ENCODE measurements at regions not wholly inside any gene's neighbourhood (a gene's known extent, or its start where the extent isn't known, plus 50 kb on each side); places are given as distances from the start of the nearest gene placed in this dataset.
A peak's percentile ranks its signal among the peaks of the same experiment; 100 is the strongest.

- intact Hi-C loops (cut with DNase I): no loop called here
- no peak for DNase-seq
Measured at GRCh38 chr6:122136386-122136785, 263.1 kb upstream of the HSF2 start.

- intact Hi-C loops (cut with DNase I): no loop called here
- DNase-seq: no peak
Measured at GRCh38 chr6:122140031-122140430, 259.4 kb upstream of the HSF2 start.

- DNase-seq: no peak
- intact Hi-C loops (cut with DNase I): no loop called here
Measured at GRCh38 chr6:122141246-122141645, 258.2 kb upstream of the HSF2 start.

GRCh38 chr6:122143813-122144601 is 255.4 kb upstream of the HSF2 start:
- DNase-seq: no peak
- intact Hi-C loops (cut with DNase I): no loop called here

- intact Hi-C loops (cut with DNase I): no loop called here
- no peak for DNase-seq
Measured at GRCh38 chr6:122145246-122145645, 254.2 kb upstream of the HSF2 start.

- no peak for DNase-seq
- intact Hi-C loops (cut with DNase I): no loop called here
Measured at GRCh38 chr6:122145741-122146240, 253.7 kb upstream of the HSF2 start.

GRCh38 chr6:122147291-122147690 is 252.2 kb upstream of the HSF2 start:
- no peak for DNase-seq
- intact Hi-C loops (cut with DNase I): no loop called here

- DNase-seq: no peak
- intact Hi-C loops (cut with DNase I): no loop called here
Measured at GRCh38 chr6:122151066-122151465, 248.4 kb upstream of the HSF2 start.

- no peak for DNase-seq
- intact Hi-C loops (cut with DNase I): no loop called here
Measured at GRCh38 chr6:122151763-122152162, 247.7 kb upstream of the HSF2 start.

- DNase-seq: no peak
Measured at GRCh38 chr6:122153557-122153956, 245.9 kb upstream of the HSF2 start.

GRCh38 chr6:122154155-122154554 is 245.3 kb upstream of the HSF2 start:
- DNase-seq: no peak
- intact Hi-C loops (cut with DNase I): no loop called here

More at GRCh38 chr6:122153557-122153956, 245.9 kb upstream of the HSF2 start:
- intact Hi-C loops (cut with DNase I): no loop called here

- intact Hi-C loops (cut with DNase I): no loop called here
- DNase-seq: peak in 1 of 10 donors; percentile 22
Measured at GRCh38 chr6:122154912-122155575, 244.4 kb upstream of the HSF2 start.

- intact Hi-C loops (cut with DNase I): no loop called here
Measured at GRCh38 chr6:122161136-122161535, 238.3 kb upstream of the HSF2 start.

GRCh38 chr6:122165014-122165413 is 234.4 kb upstream of the HSF2 start:
- intact Hi-C loops (cut with DNase I): no loop called here
- DNase-seq: peak in 2 of 10 donors; percentile 51 to 59

More at GRCh38 chr6:122161136-122161535, 238.3 kb upstream of the HSF2 start:
- no peak for DNase-seq

- intact Hi-C loops (cut with DNase I): no loop called here
Measured at GRCh38 chr6:122170274-122170673, 229.2 kb upstream of the HSF2 start.

GRCh38 chr6:122178988-122179387 is 220.5 kb upstream of the HSF2 start:
- intact Hi-C loops (cut with DNase I): no loop called here
- no peak for DNase-seq

More at GRCh38 chr6:122170274-122170673, 229.2 kb upstream of the HSF2 start:
- DNase-seq: no peak

GRCh38 chr6:122180132-122180531 is 219.3 kb upstream of the HSF2 start:
- no peak for DNase-seq
- intact Hi-C loops (cut with DNase I): loop anchor here (5.0 to 10.0 kb wide), 2 partner anchors 145 to 748 kb away; no protein-coding TSS in a partner anchor

GRCh38 chr6:122182061-122182460 is 217.4 kb upstream of the HSF2 start:
- DNase-seq: no peak
- intact Hi-C loops (cut with DNase I): loop anchor here (5.0 to 10.0 kb wide), 2 partner anchors 147 to 750 kb away; no protein-coding TSS in a partner anchor

GRCh38 chr6:122184401-122184827 is 215.0 kb upstream of the HSF2 start:
- intact Hi-C loops (cut with DNase I): loop anchor here (5.0 to 10.0 kb wide), 2 partner anchors 150 to 752 kb away; no protein-coding TSS in a partner anchor
- no peak for DNase-seq

GRCh38 chr6:122185458-122185857 is 214.0 kb upstream of the HSF2 start:
- intact Hi-C loops (cut with DNase I): loop anchor here (10.0 kb wide), 1 partner anchor 151 kb away; no protein-coding TSS in a partner anchor
- peak in 2 of 10 donors; percentile 54 to 70 for DNase-seq

GRCh38 chr6:122187186-122187585 is 212.3 kb upstream of the HSF2 start:
- DNase-seq: no peak
- intact Hi-C loops (cut with DNase I): loop anchor here (10.0 kb wide), 1 partner anchor 152 kb away; no protein-coding TSS in a partner anchor

Measured in posterior cingulate gyrus (tissue), 11 donors.